ENCODE measurements at regions not wholly inside any gene's neighbourhood (a gene's known extent, or its start where the extent isn't known, plus 50 kb on each side); places are given as distances from the start of the nearest gene placed in this dataset.
"Not testable (repeated sequence)": the region's sequence is repeated elsewhere in the genome, so short reads cannot be mapped to it uniquely, and the experiment has no call there.

DNA sequence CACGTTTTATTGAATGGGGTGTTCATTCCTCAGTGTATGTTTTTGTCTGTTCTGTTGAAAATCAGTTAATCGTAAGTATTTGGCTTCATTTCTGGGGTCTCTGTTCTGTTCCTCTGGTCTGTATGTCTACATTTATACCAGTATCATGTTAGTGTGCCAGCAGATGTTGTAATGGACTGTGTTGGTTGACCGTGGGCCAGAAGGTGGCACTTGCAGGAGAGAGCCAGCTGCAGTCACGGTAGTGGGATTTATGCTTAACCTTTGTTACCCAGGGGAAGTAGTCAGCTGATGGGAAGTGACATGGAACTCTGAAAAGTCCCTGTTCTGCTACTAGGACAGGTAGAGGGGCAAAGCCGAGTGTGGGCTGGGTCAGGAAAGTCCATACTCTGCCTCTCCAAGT is 238.3 kb upstream of the NPAP1 start:
- DNase-seq (ENCODE audit: low spot score); H3K4me3 ChIP-seq; H3K9me3 ChIP-seq: not testable (repeated sequence)

DNA sequence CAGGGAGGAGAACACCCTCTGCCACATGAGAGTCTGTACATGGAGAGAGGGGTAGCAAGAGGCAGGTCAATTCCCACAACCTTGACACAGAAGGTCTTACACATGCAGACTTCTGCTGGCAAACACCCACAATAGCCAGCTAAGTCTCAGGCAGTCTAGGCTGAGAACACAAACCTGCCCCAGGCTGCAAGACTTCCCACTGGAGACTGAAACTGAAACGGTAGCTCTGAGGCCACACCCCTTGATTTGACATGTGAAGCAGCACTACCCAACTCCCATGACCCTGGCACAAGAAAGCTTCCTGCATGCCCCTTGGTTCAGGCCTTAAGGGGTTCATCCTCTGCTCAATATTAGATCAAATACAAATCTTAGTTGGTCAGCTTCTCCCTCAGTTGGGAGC is 237.8 kb upstream of the NPAP1 start:
- H3K36me3 ChIP-seq; H3K27ac ChIP-seq; DNase-seq (ENCODE audit: low spot score); H3K9me3 ChIP-seq; H3K4me1 ChIP-seq; H3K4me3 ChIP-seq; H3K27me3 ChIP-seq: not testable (repeated sequence)

More for the DNA sequence above, 238.3 kb upstream of the NPAP1 start:
- not testable (repeated sequence) for H3K36me3 ChIP-seq, H3K27me3 ChIP-seq, H3K27ac ChIP-seq, H3K4me1 ChIP-seq

DNA sequence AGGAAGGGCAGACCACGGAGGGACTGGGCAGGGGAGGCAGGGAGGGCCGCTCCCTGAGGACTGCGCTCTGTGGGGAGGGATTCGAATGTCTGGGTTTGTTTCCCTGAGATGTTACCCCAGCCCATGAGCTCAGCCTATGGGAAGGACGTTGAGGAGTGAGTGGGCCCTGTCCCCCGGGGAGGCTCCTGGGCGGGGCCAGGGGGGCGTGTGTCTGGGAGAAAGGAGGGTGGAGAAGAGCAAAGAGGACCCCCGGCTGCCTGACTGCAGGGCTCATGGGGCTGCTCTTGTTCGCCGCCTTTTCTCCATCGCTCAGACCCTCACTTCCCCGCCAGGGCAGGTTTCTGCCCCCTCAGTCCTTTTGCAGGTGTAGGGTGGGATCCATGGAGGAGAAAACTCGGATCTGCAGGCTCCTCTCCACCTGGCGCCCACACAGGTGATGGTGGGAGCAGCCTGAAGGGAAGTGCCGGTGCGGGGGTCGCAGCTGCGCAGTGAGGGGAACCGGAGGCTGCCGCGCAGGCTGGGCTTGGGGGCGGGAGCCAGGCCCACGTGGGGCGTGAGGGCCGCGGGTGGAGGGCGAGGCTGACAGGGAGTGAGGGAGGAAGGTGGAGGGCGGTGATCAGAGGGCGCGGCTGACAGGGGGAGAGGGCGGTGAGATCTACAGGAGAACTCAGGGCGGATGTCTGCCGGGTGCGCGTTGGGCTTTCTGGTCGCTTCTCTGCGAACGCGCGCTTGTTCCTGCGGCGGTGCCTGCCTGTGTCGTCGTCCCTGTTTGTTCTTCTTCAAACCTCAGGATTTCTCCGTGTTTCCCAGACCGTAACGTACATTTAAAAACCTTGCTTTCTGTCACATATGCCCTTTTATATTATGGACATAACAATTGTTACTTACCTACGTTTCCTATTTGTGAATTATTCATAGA is 198.2 kb upstream of the NPAP1 start:
- H3K4me1 ChIP-seq; H3K4me3 ChIP-seq; H3K9me3 ChIP-seq; H3K27ac ChIP-seq; H3K36me3 ChIP-seq; H3K27me3 ChIP-seq; DNase-seq (ENCODE audit: low spot score): not testable (repeated sequence)

DNA sequence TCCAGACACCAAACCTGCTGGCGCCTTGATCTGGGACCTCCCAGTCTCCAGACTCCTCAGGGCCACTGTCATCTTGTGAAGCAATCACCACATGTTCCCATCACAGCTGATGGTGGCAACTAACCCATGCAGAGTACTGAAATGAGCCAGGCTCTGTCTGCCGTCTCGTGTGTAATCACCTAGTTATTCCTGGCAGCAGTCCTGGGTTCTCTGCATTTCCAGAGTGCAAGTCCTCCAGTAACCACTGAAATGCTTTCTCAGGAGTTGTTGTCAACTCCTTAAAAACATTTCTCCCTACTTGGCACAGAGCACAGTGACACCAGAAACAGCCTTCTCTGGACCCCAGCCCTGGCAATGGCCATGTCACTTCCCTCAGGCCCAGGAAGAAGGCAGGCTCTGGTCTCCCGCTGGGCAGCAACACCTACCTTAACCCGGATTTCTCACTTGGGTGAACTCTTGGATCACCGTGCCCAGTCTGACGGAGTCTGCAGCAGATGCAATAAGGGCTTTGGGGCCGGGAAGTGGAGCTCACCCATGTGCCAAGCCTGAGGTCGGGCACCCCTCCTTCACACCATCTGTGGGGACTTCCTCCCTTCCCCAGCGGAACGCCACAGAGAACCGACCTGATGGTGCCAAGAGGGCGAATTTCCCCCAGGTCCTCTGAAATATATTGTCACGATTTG is 189.5 kb upstream of the NPAP1 start:
- not testable (repeated sequence) for H3K27me3 ChIP-seq; H3K9me3 ChIP-seq; H3K36me3 ChIP-seq; H3K27ac ChIP-seq; DNase-seq (ENCODE audit: low spot score); H3K4me1 ChIP-seq; H3K4me3 ChIP-seq

DNA sequence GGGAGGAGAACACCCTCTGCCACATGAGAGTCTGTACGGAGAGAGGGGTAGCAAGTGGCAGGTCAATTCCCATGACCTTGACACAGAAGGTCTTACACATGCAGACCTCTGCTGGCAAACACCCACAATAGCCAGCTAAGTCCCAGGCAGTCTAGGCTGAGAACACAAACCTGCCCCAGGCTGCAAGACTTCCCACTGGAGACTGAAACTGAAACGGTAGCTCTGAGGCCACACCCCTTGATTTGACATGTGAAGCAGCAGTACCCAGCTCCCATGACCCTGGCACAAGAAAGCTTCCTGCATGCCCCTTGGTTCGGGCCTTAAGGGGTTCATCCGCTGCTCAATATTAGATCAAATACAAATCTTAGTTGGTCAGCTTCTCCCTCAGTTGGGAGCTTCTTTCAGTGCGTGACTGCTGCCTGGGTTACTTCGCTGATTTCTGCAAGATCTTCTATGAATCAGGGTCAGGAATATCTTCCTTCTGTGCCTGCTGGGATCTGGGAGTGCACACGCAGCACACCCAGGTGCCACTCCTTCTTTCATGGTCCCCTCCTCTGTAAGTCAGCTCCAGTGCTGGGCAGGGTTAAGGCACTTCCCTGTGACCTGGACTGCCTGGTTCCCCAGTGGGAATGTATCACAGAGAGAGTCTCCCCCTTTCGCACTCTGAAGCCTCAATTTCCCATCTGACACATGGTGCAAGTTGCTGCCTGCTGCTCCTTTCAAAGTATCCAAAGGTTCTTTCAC is 187.2 kb upstream of the NPAP1 start:
- not testable (repeated sequence) for DNase-seq (ENCODE audit: low spot score); H3K27ac ChIP-seq; H3K4me1 ChIP-seq; H3K27me3 ChIP-seq; H3K4me3 ChIP-seq; H3K36me3 ChIP-seq; H3K9me3 ChIP-seq

DNA sequence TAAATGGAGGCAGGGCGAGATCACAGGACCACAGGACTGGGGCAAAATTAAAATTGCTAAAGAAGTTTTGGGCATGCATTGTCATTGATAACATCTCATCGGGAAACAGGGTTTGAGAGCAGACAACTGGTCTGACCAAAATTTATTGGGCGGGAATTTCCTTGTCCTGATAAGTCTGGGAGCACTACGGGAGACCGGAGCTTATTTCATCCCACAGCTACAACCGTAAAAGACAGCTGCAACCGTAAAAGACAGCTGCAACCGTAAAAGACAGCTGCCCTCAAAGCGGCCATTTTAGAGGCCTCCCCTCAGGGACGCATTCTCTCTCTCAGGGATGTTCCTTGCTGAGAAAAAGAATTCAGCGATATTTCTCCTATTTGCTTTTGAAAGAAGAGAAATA is 170.4 kb upstream of the NPAP1 start:
- not testable (repeated sequence) for H3K36me3 ChIP-seq; H3K9me3 ChIP-seq; H3K27me3 ChIP-seq; H3K4me1 ChIP-seq; H3K27ac ChIP-seq; H3K4me3 ChIP-seq; DNase-seq (ENCODE audit: low spot score)

DNA sequence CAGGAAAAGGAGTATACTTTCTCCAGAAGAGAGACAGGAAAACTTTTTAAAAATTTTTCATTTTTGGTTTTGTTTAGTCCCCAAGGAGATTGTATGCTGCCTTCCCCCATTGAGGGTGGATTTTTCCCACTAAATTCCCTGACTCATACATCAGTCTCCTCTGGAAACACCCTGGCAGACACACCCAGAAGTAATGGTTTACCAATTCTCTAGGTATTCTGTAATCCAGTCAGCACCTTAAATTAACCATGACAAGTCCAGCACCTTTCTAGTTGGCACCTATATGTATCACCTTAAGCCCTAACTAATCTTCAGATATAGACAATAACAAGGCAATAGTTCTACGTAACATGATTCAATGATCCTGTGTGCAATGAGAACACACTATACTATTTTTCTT is 165.9 kb upstream of the NPAP1 start:
- not testable (repeated sequence) for H3K4me1 ChIP-seq; H3K36me3 ChIP-seq; H3K4me3 ChIP-seq; DNase-seq (ENCODE audit: low spot score); H3K27ac ChIP-seq; H3K9me3 ChIP-seq; H3K27me3 ChIP-seq

DNA sequence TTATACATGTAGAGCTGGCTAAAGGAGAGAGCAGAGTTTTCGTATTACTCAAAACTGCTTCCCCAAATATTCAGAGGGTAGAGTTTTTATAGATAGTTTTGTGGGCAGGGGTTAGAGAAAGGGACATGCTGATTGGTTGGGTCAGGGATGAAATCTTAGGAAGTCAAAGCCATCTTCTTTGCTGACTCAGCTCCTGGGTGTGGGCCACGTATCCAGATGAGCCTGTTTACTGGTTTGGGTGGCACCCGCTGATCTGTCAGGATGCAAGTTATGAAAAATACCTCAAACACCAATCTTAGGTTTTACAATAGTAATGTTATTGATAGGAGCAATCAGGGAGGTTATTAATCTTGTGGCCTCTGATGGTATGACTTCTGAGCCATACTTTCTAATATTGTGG is 164.0 kb upstream of the NPAP1 start:
- H3K36me3 ChIP-seq; DNase-seq (ENCODE audit: low spot score); H3K4me3 ChIP-seq; H3K9me3 ChIP-seq; H3K27ac ChIP-seq; H3K27me3 ChIP-seq; H3K4me1 ChIP-seq: not testable (repeated sequence)

DNA sequence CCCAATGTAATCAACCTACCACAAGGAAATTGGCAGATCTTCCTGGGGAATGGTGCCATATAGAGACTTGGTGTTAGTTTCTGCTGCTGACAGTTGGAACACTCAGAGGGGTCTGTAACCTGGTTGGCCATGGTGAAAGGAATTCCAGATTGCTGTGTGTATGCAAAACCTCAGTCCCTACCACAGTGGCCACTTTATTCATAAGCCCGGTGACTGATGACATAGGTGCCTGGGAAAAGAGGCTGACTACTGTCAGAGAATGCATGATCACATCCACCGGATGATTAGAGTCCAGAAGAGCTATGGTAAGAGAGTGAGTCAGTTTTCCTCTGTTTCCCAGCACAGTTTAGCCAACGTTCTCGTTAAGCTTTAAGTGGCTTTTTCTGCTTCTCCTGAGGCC is 156.8 kb upstream of the NPAP1 start:
- H3K4me1 ChIP-seq; DNase-seq (ENCODE audit: low spot score); H3K36me3 ChIP-seq; H3K27ac ChIP-seq; H3K27me3 ChIP-seq; H3K9me3 ChIP-seq; H3K4me3 ChIP-seq: not testable (repeated sequence)

DNA sequence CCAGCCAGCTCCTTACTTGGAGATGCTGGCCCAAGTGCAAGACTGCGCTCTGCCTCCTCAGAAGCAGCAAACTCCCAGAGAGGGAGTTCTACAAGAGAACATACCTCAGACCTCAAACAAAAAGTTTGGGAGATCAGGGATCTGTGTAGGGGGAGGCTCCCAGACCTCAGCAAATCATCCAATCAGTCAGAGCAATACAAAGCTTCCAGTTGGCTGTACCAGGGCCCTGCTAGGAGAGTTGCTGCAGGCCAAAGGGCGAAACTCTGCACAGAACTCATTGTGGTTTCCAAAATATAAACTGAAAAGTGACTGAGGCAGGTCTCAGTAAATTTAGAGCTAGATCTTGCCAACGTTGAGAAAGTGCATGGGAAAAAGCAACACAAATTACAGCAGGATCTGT is 144.3 kb upstream of the NPAP1 start:
- H3K9me3 ChIP-seq; H3K27me3 ChIP-seq; H3K4me1 ChIP-seq; H3K36me3 ChIP-seq; H3K4me3 ChIP-seq; DNase-seq (ENCODE audit: low spot score); H3K27ac ChIP-seq: not testable (repeated sequence)

DNA sequence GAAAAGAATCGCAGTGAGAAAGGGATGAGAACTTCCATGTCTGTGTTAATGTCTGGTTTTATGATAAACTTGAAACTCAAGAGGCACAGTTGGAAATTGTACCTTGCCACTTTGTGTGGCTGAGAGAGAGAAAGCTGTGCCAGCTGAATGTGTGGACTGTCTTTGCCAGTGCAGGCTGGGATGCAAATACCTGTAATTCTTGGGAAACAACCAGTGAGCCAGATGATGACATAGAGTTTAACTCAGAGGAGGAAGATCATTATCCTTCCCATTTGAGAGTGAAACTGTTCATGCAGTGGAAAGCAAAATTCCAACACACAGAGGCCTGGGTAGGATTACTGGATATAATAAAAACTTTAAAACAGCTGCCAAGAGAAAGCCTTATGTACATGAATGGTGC is 141.5 kb upstream of the NPAP1 start:
- not testable (repeated sequence) for H3K27me3 ChIP-seq; H3K36me3 ChIP-seq; H3K4me1 ChIP-seq; H3K9me3 ChIP-seq; DNase-seq (ENCODE audit: low spot score); H3K27ac ChIP-seq; H3K4me3 ChIP-seq

DNA sequence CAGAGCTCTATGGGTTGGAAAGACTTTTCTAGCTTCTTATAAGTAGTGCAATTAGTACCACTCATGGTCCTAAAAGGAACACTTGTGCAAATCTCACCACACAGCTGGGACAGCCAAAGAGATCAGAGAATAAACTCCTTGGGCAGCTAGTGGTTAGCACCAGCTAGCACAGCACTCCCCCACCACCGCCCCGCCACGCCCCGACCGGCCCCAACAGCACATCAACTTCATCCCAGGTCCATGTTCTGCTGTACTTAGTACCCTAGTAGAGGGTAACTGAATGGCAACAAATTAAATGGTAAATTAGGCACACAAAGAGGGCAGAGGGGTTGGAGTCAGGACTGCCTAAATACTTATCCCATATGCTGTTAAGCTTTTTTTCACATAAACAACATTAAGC is 118.3 kb upstream of the NPAP1 start:
- H3K4me1 ChIP-seq; H3K36me3 ChIP-seq; DNase-seq (ENCODE audit: low spot score); H3K4me3 ChIP-seq; H3K9me3 ChIP-seq; H3K27ac ChIP-seq; H3K27me3 ChIP-seq: not testable (repeated sequence)

All from right atrium auricular region (tissue), 2 donors.